ENCODE measurements at regions not wholly inside any gene's neighbourhood (a gene's known extent, or its start where the extent isn't known, plus 50 kb on each side); places are given as distances from the start of the nearest gene placed in this dataset.
"Not testable (repeated sequence)": the region's sequence is repeated elsewhere in the genome, so short reads cannot be mapped to it uniquely, and the experiment has no call there.

GRCh38 chr6:5898102-5898501 lies 108.6 kb downstream of the NRN1 start:
- TF ChIP-seq, protein P1, sequence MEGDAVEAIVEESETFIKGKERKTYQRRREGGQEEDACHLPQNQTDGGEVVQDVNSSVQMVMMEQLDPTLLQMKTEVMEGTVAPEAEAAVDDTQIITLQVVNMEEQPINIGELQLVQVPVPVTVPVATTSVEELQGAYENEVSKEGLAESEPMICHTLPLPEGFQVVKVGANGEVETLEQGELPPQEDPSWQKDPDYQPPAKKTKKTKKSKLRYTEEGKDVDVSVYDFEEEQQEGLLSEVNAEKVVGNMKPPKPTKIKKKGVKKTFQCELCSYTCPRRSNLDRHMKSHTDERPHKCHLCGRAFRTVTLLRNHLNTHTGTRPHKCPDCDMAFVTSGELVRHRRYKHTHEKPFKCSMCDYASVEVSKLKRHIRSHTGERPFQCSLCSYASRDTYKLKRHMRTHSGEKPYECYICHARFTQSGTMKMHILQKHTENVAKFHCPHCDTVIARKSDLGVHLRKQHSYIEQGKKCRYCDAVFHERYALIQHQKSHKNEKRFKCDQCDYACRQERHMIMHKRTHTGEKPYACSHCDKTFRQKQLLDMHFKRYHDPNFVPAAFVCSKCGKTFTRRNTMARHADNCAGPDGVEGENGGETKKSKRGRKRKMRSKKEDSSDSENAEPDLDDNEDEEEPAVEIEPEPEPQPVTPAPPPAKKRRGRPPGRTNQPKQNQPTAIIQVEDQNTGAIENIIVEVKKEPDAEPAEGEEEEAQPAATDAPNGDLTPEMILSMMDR (IDR thresholded peaks at IDR 0.05; ENCODE audit: extremely low read depth, missing control alignments), result no peak
- DNase-seq (ENCODE audit: low spot score), result no peak

DNA sequence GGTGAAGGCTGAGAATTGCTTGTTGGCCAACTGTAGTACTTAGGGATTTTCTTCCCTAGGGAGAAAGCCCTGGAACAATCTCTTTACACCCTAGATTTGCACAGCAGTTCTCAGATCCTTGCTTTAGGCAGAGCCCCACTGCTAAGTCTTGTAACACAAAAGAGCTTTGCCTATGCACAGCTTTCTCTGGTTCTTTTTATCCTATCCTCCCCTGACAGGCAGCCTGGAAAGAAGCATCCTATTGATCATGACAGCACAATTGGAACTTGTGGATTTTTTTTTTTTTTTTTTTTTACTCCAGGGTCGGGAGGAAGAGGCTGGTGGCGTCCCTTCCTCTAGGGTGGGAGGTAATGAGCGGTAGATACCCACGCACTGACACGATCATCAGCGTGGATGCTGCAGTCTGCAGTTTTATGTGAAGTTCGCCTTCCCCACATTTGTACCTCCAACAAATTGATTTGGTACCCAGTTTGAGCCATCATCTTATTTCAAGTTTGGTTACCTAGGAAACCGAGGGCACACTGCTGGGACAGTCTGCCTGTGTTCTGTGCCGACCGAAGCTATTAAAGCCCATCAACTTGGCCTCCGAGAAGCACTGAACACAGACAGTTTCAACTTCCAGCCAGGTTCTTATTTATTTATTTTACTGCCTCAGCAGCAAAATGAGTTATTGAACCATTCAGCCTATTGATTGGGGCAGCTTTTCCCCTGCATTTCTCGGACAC lies 110.1 kb downstream of the NRN1 start:
- TF ChIP-seq, protein P1 (IDR thresholded peaks at IDR 0.05; ENCODE audit: extremely low read depth, missing control alignments), result no peak
- DNase-seq (ENCODE audit: low spot score), result no peak

GRCh38 chr6:5894357-5894756 lies 112.4 kb downstream of the NRN1 start:
- no peak for DNase-seq (ENCODE audit: low spot score)
- TF ChIP-seq, protein P1 (IDR thresholded peaks at IDR 0.05; ENCODE audit: extremely low read depth, missing control alignments), result no peak

DNA sequence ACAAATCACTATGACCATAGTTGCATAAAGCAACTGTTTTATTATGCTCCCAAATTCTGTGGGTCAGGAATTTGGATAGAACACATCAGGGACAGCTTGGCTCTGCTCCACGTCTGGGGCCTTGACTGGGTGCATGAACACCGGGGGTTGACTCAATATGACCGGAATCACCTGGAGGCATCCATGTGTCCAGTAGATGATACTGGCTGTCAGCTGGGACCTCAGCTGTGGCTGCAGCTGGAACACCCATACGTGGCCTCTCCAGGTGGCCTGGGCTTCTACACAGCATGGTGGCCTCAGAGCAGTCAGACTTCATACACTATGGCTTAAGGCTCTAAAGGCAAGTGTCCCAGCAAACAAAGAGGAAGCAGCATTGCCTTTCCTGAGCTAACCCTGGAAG lies 113.4 kb downstream of the NRN1 start:
- DNase-seq (ENCODE audit: low spot score), result no peak
- TF ChIP-seq, protein P1 (IDR thresholded peaks at IDR 0.05; ENCODE audit: extremely low read depth, missing control alignments), result no peak

DNA sequence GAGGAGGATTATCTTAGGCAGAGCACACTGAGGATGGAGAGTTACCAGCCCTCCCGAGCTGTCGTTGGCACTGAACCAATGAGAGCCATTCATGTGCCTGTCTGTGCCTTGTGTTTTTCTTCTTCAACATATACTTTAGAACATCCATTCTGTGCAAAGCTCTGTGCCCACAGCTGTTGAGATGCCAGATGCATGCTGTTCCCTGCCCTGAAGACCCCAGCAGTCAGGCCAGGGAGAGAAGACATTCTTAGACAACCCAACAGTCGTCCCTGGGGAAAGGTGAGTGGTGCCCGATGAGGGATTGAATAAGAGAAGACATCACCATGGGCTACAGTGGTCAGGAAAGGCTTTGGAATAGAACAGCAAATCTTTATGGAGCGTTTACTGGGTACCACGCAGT lies 114.1 kb downstream of the NRN1 start:
- no peak for DNase-seq (ENCODE audit: low spot score)
- TF ChIP-seq, protein P1 (IDR thresholded peaks at IDR 0.05; ENCODE audit: extremely low read depth, missing control alignments), result no peak

DNA sequence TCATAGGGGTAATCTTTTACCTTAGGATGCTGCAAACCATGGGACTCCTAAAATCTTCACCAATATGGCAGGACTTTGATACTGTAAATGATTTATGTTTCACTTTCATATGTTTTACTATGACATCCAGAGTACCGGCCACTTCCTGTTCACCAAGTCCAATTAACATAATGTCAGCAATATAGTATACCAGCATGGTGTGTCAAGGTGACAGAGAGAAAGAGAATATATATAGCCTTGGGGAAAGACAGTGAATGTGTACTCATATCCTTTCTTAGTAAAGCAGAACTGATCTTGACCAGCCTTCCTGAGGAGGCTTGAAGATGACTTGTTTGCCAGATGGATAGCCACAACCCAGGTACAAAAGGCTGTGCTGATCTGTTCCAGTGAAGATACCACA lies 127.9 kb downstream of the NRN1 start:
- DNase-seq (ENCODE audit: low spot score), result no peak
- TF ChIP-seq, protein P1 (IDR thresholded peaks at IDR 0.05; ENCODE audit: extremely low read depth, missing control alignments), result no peak

GRCh38 chr6:5876076-5876475 lies 130.6 kb downstream of the NRN1 start:
- TF ChIP-seq, protein P1 (IDR thresholded peaks at IDR 0.05; ENCODE audit: extremely low read depth, missing control alignments), result no peak
- no peak for DNase-seq (ENCODE audit: low spot score)

- DNase-seq (ENCODE audit: low spot score), result not testable (repeated sequence)
These were observed 132.7 kb downstream of the NRN1 start for GRCh38 chr6:5873976-5874375.
